Right lobe of liver (tissue), 6 donors: ENCODE measurements at regions not wholly inside any gene's neighbourhood (a gene's known extent, or its start where the extent isn't known, plus 50 kb on each side); places are given as distances from the start of the nearest gene placed in this dataset.

Experiments used
- ATAC-seq, 4 donors: fragments of 200-7000 bp; cut with Tn5 transposase; one replicate each; pipeline ENCODE4 v1.9.1; 2020; ENCODE audit warnings: mild to moderate bottlenecking in 4 of 4, moderate library complexity in 4 of 4
- DNase-seq, 3 donors: peaks; one replicate each; pipeline ENCODE4 v3.0.0-alpha.2; 2020
- H3K27ac ChIP-seq, 3 donors: fragments of 200-600 bp; one replicate each; pipeline ENCODE4 v1.8.0; 2022
- H3K27me3 ChIP-seq, 2 donors: fragments of 200-600 bp; one replicate each; pipeline ENCODE4 v1.8.0; 2022
- H3K36me3 ChIP-seq, 4 donors: fragments of 200-600 bp; sonication (generic) in 1 of 4; one replicate each; pipeline versions ENCODE4 v1.5.1 to v1.8.0; 2017 to 2022; ENCODE audit warnings: control low read depth in 1 of 4
- H3K4me1 ChIP-seq, 4 donors: fragments of 200-600 bp; sonication (generic) in 1 of 4; one replicate each; pipeline versions ENCODE4 v1.5.1 to v1.8.0; 2017 to 2022; ENCODE audit warnings: control low read depth in 1 of 4
- H3K4me3 ChIP-seq, 3 donors: fragments of 200-600 bp; one replicate each; pipeline ENCODE4 v1.8.0; 2022
- H3K9me3 ChIP-seq, 4 donors: fragments of 200-600 bp; sonication (generic) in 1 of 4; one replicate each; pipeline versions ENCODE4 v1.5.1 to v1.8.0; 2017 to 2022; ENCODE audit warnings: control low read depth in 1 of 4
- POLR2A ChIP-seq: fragments of 450-650 bp; IDR thresholded peaks from one replicate; pipeline ENCODE4 v1.6.1; 2017; ENCODE audit warnings: antibody characterized with exemption, mild to moderate bottlenecking
- WGBS: methylation state at CpG from one replicate; pipeline ENCODE4 v1.1.6; 2018; ENCODE audit warnings: low coverage, low lambda C conversion rate; ENCODE audit not compliant: insufficient coverage; ENCODE audit errors: missing lambda C conversion rate; 5-methylcytosine and 5-hydroxymethylcytosine counted together
- intact Hi-C, 2 donors: fragments of 100-400 bp; cut with DNase I; formaldehyde crosslinking; loops; one replicate each; pipeline versions ENCODE4 v1.11.2 to v1.14.1; 2022
- TF ChIP-seq, protein P1 (sequence below), 4 donors: fragments of 200-600 bp in 3 of 4; fragments of 450-650 bp in 1 of 4; IDR thresholded peaks; one replicate each; pipeline versions ENCODE4 v1.5.1 to v1.8.0; 2016 to 2022; ENCODE audit warnings: antibody characterized with exemption in 4 of 4, mild to moderate bottlenecking in 2 of 4
- donor health status: DM: no; HTN: yes; CAD: no.
- donor health status: DM: no; HTN: no; CAD: no.
- donor health status: DM: no; HTN: no; CAD: no.
- donor health status: DM: no; HTN: yes; CAD: no.
- donor health status: DM: no; HTN: yes; CAD: no.

- DNase-seq (no peak), ATAC-seq (no peak)
- Histone ChIP-seq H3K36me3 (no peaks in the 10 kb centered on the region), H3K4me3 (no peak overlapping the region), H3K27ac (no peak overlapping the region), H3K27me3 (no peaks in the 10 kb centered on the region), H3K4me1 (no peaks in the 10 kb centered on the region), H3K9me3 (no peaks in the 10 kb centered on the region)
- 52% methylated on average over 4 of the region's 4 CpGs for WGBS
- TF ChIP-seq, protein P1, sequence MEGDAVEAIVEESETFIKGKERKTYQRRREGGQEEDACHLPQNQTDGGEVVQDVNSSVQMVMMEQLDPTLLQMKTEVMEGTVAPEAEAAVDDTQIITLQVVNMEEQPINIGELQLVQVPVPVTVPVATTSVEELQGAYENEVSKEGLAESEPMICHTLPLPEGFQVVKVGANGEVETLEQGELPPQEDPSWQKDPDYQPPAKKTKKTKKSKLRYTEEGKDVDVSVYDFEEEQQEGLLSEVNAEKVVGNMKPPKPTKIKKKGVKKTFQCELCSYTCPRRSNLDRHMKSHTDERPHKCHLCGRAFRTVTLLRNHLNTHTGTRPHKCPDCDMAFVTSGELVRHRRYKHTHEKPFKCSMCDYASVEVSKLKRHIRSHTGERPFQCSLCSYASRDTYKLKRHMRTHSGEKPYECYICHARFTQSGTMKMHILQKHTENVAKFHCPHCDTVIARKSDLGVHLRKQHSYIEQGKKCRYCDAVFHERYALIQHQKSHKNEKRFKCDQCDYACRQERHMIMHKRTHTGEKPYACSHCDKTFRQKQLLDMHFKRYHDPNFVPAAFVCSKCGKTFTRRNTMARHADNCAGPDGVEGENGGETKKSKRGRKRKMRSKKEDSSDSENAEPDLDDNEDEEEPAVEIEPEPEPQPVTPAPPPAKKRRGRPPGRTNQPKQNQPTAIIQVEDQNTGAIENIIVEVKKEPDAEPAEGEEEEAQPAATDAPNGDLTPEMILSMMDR (IDR thresholded peaks at IDR 0.05): no peak
- no peak for TF ChIP-seq POLR2A
- intact Hi-C loops: no loop called here
Measured at GRCh38 chr18:65429601-65430000, 321.2 kb upstream of the CDH7 start.

DNA sequence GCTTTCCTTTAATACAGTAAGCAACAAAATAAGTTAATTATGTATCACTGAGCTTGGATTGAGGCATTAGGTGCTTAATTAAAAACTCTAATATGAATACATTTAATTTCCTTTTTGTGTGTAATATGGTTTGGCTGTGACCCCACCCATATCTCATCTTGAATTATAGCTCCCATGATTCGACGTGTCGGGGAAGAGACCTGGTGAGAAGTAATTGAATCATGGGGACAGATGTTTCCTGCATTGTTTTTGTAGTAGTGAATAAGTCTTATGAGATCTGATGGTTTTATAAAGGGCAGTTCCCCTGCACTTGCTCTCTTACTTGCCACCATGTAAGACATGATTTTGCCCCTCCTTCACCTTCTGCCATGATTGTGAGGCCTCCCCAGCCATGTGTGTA, 325.4 kb upstream of the CDH7 start:
- Histone ChIP-seq H3K36me3 (no peaks in the 10 kb centered on the region), H3K9me3 (no peaks in the 10 kb centered on the region), H3K27ac (no peak overlapping the region), H3K4me1 (no peaks in the 10 kb centered on the region), H3K4me3 (no peak overlapping the region), H3K27me3 (no peaks in the 10 kb centered on the region)
- ATAC-seq (no peak), DNase-seq (no peak)
- intact Hi-C loops: no loop called here
- WGBS: 39% methylated on average over 3 of the region's 3 CpGs
- TF ChIP-seq POLR2A: no peak
- TF ChIP-seq, protein P1 (IDR thresholded peaks at IDR 0.05): no peak

GRCh38 chr18:65423776-65424175, 327.0 kb upstream of the CDH7 start:
- no peaks in the 10 kb centered on the region for H3K4me1 ChIP-seq
- TF ChIP-seq POLR2A: no peak
- TF ChIP-seq, protein P1 (IDR thresholded peaks at IDR 0.05): no peak
- no peak for ATAC-seq
- H3K9me3 ChIP-seq: no peaks in the 10 kb centered on the region
- no peak for DNase-seq
- WGBS: 24% methylated on average over 4 of the region's 4 CpGs
- H3K36me3 ChIP-seq: no peaks in the 10 kb centered on the region
- intact Hi-C loops: no loop called here
- no peak overlapping the region for H3K27ac ChIP-seq
- H3K4me3 ChIP-seq: no peak overlapping the region
- no peaks in the 10 kb centered on the region for H3K27me3 ChIP-seq

DNA sequence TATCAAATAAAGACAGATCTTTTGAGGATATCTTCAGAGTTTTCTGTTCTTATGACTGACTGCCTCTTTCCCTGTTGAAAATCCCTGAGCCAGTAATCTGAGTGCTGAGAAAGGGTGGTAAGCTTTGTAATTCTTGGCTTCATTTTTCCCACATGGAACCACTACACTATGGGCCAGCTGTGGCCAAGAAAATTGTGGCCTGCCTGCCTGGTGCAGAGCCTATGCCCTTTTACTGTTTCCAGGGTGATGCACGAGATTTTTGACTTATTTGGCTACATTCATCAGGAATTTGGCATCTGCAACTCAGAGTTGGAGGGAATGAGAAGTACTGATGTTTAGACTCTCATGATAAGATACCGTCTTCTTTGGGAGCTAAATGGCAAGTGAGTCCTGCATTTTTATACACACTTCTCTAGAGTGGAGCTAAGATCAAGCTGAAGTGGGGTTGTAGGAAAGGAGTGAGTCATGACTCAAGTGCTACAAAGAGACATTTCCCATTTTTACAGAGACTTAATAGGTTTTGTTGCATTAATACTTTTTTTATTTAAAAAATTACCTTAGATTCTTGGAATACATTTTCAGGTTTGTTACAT, 328.2 kb upstream of the CDH7 start:
- TF ChIP-seq POLR2A: no peak
- TF ChIP-seq, protein P1 (IDR thresholded peaks at IDR 0.05): no peak
- Histone ChIP-seq H3K4me3 (no peak overlapping the region), H3K27me3 (no peaks in the 10 kb centered on the region), H3K4me1 (no peaks in the 10 kb centered on the region), H3K36me3 (no peaks in the 10 kb centered on the region), H3K27ac (no peak overlapping the region), H3K9me3 (no peaks in the 10 kb centered on the region)
- ATAC-seq: no peak
- DNase-seq: no peak
- intact Hi-C loops: no loop called here
- 33% methylated on average over 2 of the region's 2 CpGs for WGBS

DNA sequence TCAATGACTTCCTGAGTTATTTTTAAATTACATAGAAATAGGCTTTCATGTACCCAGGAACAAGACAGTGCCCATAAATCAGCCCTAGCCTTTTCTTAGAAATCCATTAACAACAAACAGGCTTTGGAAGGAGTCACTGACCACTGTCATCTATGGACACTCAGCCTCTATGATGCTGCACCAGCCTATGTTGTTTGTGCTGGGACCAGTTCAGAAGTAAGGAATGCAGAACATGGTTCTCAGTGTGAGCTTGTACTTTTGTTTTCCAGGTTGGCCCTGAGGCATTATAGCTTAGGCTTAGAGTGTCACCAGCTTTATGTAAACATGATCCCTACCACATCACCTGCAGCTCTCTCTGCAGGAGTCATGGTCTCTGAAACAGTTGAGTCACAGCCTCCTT, 335.7 kb upstream of the CDH7 start:
- ATAC-seq: no peak
- Histone ChIP-seq H3K9me3 (no peaks in the 10 kb centered on the region), H3K4me1 (no peaks in the 10 kb centered on the region), H3K27me3 (no peaks in the 10 kb centered on the region), H3K36me3 (no peaks in the 10 kb centered on the region), H3K4me3 (no peak overlapping the region), H3K27ac (no peak overlapping the region)
- intact Hi-C loops: no loop called here
- no peak for DNase-seq
- no peak for TF ChIP-seq POLR2A
- TF ChIP-seq, protein P1 (IDR thresholded peaks at IDR 0.05): no peak
